Stimulated activated CD8-positive, alpha-beta memory T cell treated with anti-CD3 and anti-CD28 coated beads, Interleukin-15, amount 100 ng/mL, for 24 hours (primary cell): ENCODE measurements at regions not wholly inside any gene's neighbourhood (a gene's known extent, or its start where the extent isn't known, plus 50 kb on each side); places are given as distances from the start of the nearest gene placed in this dataset.

Experiments used
- DNase-seq: peaks from one replicate; pipeline ENCODE4 v3.0.0-alpha.2; 2020; ENCODE audit warnings: low read depth

- DNase-seq: no peak
Observed at GRCh38 chr3:42037318-42037945, 53.7 kb upstream of the TRAK1 start.

DNA sequence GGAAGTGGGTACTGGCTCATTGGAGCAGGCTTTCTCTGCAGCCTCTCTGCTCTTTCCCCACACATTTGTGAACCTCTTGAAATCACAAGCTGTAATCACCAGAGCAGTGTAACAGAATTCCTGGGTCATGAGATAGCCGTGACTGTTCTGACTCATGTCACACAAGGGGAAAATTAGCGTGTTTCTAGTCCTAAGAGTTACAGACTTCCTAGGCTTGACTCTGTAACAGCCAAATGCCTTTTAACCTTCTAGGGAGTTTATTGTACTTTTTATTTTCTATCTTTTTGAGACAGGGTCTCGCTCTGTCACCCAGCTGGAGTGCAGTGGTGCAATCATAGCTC, 54.7 kb upstream of the TRAK1 start:
- DNase-seq: no peak

- no peak for DNase-seq
Observed at GRCh38 chr3:42035816-42036482, 55.2 kb upstream of the TRAK1 start.

DNA sequence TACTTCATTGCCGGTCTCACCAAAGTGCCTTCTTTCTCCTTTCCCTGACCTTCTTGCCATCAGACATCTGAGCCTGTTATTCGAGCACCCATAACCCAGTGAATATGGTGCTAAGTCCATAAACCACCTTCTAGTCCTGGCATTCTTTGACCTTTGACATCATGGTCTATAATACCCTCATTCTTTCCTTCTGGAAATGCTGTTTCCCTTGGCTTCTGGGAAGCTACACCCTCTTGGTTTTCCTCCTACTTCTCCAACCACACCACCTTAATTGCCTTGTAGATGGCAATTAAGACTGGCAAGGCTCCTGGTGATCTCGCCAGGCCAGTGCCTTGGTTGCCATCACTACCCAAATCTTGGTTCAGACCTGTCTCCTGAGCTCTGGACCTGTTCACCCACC, 56.1 kb upstream of the TRAK1 start:
- DNase-seq: no peak

DNA sequence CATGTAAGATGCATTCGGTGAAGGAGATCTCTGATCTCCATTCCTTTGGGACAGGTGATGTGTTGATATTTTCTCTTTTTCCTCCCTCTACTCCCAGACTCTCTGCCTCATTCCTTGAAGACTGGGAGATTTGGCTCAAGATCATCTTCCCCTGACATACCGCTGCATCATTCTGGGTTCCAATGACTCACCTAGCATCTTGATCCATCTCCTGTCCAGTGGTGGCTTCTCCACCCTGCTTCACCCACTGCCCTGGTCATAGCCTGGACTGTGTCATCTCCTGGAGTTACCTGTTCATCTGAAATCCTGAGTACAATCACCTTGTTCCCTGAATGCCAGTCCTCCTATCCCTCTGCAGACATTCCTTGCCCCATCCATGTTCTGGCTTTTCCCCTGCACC, 57.4 kb upstream of the TRAK1 start:
- no peak for DNase-seq

DNA sequence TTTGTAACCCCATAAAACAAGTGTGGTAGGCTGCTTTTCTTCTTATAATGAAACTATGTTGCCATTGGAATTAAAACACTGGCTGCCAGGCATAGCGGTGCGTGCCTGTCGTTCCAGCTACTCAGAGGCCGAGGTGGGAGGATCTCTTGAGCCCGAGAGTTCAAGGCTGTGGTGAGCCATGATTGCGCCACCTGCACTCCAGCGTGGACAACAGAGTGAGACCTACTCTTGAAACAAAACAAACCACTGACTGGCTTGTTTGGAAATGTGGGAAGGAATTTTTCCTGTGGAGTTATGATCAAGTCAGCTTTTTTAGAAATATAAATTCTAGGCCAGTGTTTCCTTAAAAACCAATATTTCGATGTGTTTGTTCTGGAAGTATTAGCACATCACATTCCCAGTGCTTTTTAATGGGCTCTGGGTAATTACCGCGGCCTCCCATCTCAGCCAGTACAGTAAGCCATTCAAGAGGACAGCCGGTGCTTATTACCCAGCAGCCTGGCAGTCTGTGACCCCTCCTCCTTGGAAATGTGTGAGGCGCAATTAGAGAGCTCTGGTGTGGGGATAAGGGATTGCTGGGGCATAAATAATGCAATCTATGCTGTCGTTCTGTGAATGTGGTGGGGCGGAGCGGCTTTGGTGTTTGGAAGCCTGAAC, 58.3 kb upstream of the TRAK1 start:
- DNase-seq: no peak

- DNase-seq: no peak
Observed at GRCh38 chr3:42031808-42032480, 59.2 kb upstream of the TRAK1 start.

- no peak for DNase-seq
Observed at GRCh38 chr3:42028474-42028873, 62.7 kb upstream of the TRAK1 start.

GRCh38 chr3:42027571-42027970, 63.6 kb upstream of the TRAK1 start:
- DNase-seq: no peak

DNA sequence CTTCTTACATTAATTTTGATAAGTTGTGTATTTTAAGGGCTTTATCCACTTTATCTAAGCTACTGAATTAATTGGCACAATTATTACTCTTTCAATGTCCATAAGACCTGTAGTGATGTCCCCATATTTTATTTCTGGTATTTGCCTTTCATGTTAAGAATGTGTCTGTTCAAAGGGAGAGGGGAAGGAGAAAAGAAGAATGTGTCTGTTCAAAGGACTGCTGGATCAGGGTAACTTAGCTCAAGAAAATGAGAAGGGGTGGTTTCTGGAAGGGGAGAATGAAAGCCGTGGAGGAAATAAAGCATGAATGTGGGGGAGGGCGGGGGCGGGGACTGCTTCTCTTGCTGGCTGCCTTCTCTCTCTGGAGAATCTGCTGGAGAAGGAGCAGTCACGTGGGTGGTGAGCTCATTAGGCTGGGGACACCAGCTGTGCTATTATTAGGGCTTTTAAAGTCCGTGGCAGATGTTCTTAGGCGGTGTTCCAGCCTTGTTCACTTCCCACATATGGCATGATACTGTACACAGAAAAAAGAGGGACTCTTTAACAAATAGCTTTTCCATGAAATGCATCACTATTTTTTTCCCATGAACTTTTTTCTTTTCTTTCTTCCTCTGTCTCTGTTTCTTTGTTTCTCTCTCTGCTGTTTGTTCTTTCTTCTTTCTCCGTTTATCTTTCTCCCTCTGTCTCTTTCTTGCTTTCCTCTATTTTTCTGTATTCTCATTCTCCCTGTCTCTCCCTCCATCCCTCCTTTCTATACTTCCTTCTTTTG, 63.7 kb upstream of the ULK4 start:
- DNase-seq: no peak

- no peak for DNase-seq
Observed at GRCh38 chr3:42024591-42025351, 62.9 kb upstream of the ULK4 start.

GRCh38 chr3:42023380-42023779, 61.5 kb upstream of the ULK4 start:
- DNase-seq: no peak

DNA sequence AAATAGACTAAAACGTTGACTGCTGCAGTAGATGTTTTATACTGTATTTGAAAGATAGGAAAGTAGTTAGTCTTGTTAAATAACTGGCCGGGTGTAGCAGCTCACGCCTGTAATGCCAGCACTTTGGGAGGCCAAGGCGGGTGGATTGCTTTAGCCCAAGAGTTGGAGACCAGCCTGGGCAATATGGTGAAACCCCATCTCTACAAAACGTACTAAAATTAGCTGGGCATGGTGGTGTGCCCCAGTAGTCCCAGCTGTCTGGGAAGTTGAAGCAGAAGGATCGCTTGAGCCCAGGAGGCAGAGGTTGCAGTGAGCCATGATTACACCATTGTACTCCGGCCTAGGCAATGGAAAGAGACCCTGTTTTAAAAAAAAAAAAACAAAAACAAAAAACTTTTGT, 60.5 kb upstream of the ULK4 start:
- DNase-seq: no peak

- no peak for DNase-seq
Observed at GRCh38 chr3:42020684-42021307, 58.9 kb upstream of the ULK4 start.

DNA sequence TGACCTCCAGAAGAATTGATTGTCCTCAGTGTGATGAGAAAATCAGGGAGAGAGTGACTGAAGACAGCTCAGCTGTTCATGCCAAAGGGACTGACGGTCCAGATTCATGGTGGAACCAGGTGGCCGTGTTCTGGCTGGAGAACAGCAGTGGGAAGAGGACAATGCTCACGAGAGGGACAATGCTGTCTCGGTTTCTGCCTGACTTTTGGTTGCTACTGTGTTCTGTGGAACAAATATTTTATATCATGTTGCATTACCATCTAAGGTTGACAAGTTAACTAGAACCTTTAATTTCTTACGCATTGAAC, 58.0 kb upstream of the ULK4 start:
- DNase-seq: no peak

DNA sequence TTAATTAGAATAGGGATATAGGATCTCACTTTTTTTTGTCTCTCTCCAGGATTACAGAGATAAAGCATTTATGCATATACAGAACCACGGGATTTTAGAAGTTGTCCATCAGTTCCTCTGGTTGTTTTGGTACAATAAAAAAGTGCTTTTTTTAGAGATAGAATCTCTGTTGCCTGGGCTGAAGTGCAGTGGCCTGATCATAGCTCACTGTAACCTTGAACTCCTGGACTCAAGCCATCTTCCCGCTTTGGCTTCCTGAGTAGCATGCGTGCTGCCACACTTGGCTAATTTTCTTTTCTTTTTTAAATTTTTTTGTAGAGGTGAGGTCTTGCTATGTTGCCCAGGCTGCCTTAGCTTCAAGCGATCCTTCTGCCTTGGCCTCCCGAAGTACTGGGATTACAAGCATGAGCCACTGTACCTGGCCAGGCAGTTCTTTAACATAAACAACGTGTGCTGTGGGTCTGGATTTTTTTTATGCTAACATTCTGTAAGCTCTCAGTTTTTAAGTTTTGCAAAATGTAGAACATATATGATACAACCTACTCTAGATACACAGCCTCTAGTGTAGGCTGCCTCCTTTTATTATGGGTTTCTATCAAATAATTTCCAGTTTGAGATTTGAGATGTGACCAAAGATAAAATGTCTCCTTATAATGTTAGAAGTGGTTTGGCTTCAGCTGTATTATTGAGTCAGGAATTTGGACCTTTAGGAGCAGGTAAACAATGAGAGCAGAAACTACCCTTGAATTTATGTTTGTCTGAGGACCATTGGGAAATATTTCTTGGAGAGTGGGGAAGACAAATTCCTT, 57.4 kb upstream of the ULK4 start:
- DNase-seq: no peak

DNA sequence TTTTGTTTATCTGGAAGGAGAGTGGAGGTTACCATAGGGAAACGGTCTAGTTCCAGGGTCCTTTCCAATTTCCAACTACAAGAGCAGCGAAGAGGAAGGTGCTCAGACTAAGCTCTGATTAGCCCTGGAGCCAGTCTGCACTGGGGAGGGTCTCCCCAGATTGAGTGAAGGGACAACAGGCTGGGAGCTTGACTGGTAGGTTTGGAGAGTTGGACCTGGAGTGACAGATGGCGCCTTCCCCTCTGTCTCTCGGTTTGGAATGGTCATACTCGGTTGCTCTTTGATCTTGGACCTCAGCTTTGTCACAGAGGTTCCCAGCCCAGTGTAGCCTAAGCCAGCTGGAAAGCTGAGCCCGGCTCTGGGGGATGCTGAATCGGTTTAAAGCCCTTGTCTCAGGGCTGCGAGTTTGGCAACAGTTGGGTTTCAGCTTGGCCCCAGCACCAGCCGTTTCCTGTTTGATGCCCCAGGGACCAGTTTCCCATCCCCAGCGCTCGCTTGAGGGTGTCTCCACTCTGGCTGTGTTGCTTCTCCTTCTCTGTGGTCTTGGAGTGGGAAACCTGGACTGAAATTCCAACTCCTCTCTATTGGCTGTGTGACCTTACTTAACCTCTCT, 53.1 kb upstream of the ULK4 start:
- no peak for DNase-seq

DNA sequence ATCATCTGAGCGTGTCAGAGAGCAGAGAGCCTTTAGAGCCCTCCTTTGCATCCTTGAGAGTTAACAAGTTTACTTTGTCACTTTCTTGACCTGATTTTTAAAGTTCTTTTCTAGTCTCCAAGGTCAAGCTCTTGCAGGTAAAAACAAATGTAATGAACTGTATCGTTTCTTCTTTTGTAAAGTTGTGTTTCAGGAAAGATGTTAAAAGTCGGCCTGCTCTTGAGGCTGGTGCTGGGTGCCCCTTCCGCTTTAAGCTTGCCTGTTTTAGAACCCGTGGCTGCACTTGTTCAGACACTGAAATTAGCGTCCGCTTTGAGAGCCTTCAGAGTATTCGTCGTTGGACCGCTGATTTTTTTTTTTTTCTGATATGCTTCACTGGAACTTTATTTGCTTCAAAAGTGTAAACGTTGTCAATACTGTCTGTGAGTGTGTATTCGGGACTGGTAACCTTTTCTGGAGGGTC, 52.6 kb upstream of the ULK4 start:
- DNase-seq: no peak

- DNase-seq: no peak
Observed at GRCh38 chr3:42013691-42014457, 52.0 kb upstream of the ULK4 start.
